CD4-positive, alpha-beta T cell (primary cell): ENCODE measurements at regions not wholly inside any gene's neighbourhood (a gene's known extent, or its start where the extent isn't known, plus 50 kb on each side); places are given as distances from the start of the nearest gene placed in this dataset.

ENCODE experiments used
- ATAC-seq: fragments of 200-7000 bp; cut with Tn5 transposase; one replicate; pipeline ENCODE4 v1.10.0; 2022; ENCODE audit warnings: mild to moderate bottlenecking; ENCODE audit not compliant: poor library complexity
- CTCF ChIA-PET: fragments of 350-600 bp; sonication (Branson Sonifier 250); formaldehyde crosslinking; loops from one replicate; lab custom pipeline; 2021; ENCODE audit warnings: antibody characterized with exemption, inconsistent platforms; lab: Charles Lee
- POLR2A ChIA-PET: fragments of 350-600 bp; sonication (Branson Sonifier 250); formaldehyde crosslinking; loops from one replicate; lab custom pipeline; 2021; ENCODE audit warnings: antibody characterized with exemption, inconsistent platforms; lab: Charles Lee
- DNase-seq, 14 experiments: peaks; one replicate each; pipeline ENCODE4 v3.0.0-alpha.2; 2013 to 2020; ENCODE audit warnings: mixed read lengths in 2 of 14
- H3K27ac ChIP-seq, 2 donors: one replicate each; pipeline versions ENCODE4 v1.5.1 to v1.7.0; 2013; ENCODE audit warnings: low read length in 2 of 2, low read depth in 1 of 2, mild to moderate bottlenecking in 1 of 2
- H3K27me3 ChIP-seq, 2 experiments: 1 replicate in 1 of 2; 2 replicates in 1 of 2; pipeline versions ENCODE4 v1.6.1 to v1.7.0; 2013; ENCODE audit warnings: low read length in 2 of 2, control low read depth in 1 of 2, mild to moderate bottlenecking in 1 of 2, moderate library complexity in 1 of 2; ENCODE audit not compliant: insufficient read depth in 2 of 2, control insufficient read depth in 1 of 2
- H3K36me3 ChIP-seq: one replicate; pipeline ENCODE4 v1.6.1; 2013; ENCODE audit warnings: low read length, control low read depth; ENCODE audit not compliant: insufficient read depth
- H3K4me1 ChIP-seq: one replicate; pipeline ENCODE4 v1.6.1; 2013; ENCODE audit warnings: low read length, control low read depth; ENCODE audit not compliant: insufficient read depth
- H3K4me3 ChIP-seq: one replicate; pipeline ENCODE4 v1.5.1; 2013; ENCODE audit warnings: mild to moderate bottlenecking, low read length, moderate library complexity
- H3K9me3 ChIP-seq, 2 experiments: 1 replicate in 1 of 2; 2 replicates in 1 of 2; pipeline versions ENCODE4 v1.6.1 to v1.7.0; 2013; ENCODE audit warnings: low read length in 2 of 2, mild to moderate bottlenecking in 2 of 2, control low read depth in 1 of 2, moderate library complexity in 1 of 2; ENCODE audit not compliant: control insufficient read depth in 1 of 2, insufficient read depth in 1 of 2
- H3K27ac Mint-ChIP-seq: one replicate; pipeline ENCODE4 v1.8.0; 2020; ENCODE audit warnings: mixed read lengths
- H3K27me3 Mint-ChIP-seq: one replicate; pipeline ENCODE4 v1.8.0; 2021; ENCODE audit warnings: mixed read lengths
- H3K36me3 Mint-ChIP-seq: one replicate; pipeline ENCODE4 v1.8.0; 2021; ENCODE audit warnings: low read depth, mixed read lengths
- H3K4me1 Mint-ChIP-seq: one replicate; pipeline ENCODE4 v1.8.0; 2021; ENCODE audit warnings: low read depth, mixed read lengths
- H3K4me3 Mint-ChIP-seq: one replicate; pipeline ENCODE4 v1.8.0; 2020; ENCODE audit warnings: mild to moderate bottlenecking, mixed read lengths
- H3K9me3 Mint-ChIP-seq: one replicate; pipeline ENCODE4 v1.8.0; 2020; ENCODE audit warnings: mixed read lengths
- CTCF ChIP-seq: fragments of 200-600 bp; IDR thresholded peaks from one replicate; pipeline ENCODE4 v1.8.0; 2022; ENCODE audit warnings: antibody characterized with exemption, mild to moderate bottlenecking
- intact Hi-C, 2 experiments: fragments of 100-400 bp; cut with DNase I in 1 of 2; cut with micrococcal nuclease in 1 of 2; formaldehyde crosslinking; loops; one replicate each; pipeline versions ENCODE4 v1.15.1 to v1.9.0; 2023 to 2025; cut with DNase I, micrococcal nuclease

- intact Hi-C loops = no loop called here
- no peak overlapping the region for H3K27ac Mint-ChIP-seq
- Histone ChIP-seq H3K4me3 (no peak overlapping the region), H3K4me1 (no peaks in the 10 kb centered on the region), H3K36me3 (no peaks in the 10 kb centered on the region), H3K27me3 (no peaks in the 10 kb centered on the region), H3K9me3 (no peaks in the 10 kb centered on the region), H3K27ac (no peak overlapping the region)
- H3K27me3 Mint-ChIP-seq = no peaks in the 10 kb centered on the region
- H3K4me1 Mint-ChIP-seq = no peaks in the 10 kb centered on the region
- no peak overlapping the region for H3K4me3 Mint-ChIP-seq
- ATAC-seq (no peak), DNase-seq (no peak)
- no peaks in the 10 kb centered on the region for H3K9me3 Mint-ChIP-seq
- ChIA-PET CTCF (no interaction called here), POLR2A (no interaction called here)
- no peaks in the 10 kb centered on the region for H3K36me3 Mint-ChIP-seq
- TF ChIP-seq CTCF = no peak
These were observed 58.4 kb downstream of the RTL6 start for GRCh38 chr22:44439356-44440223.

GRCh38 chr22:44438481-44439131 lies 59.4 kb downstream of the RTL6 start:
- Histone ChIP-seq H3K27ac (no peak overlapping the region), H3K9me3 (no peaks in the 10 kb centered on the region), H3K4me1 (no peaks in the 10 kb centered on the region), H3K36me3 (no peaks in the 10 kb centered on the region), H3K27me3 (no peaks in the 10 kb centered on the region), H3K4me3 (no peak overlapping the region)
- intact Hi-C loops = no loop called here
- no peak for TF ChIP-seq CTCF
- H3K4me3 Mint-ChIP-seq = no peak overlapping the region
- H3K27ac Mint-ChIP-seq = no peak overlapping the region
- H3K4me1 Mint-ChIP-seq = no peaks in the 10 kb centered on the region
- no peaks in the 10 kb centered on the region for H3K36me3 Mint-ChIP-seq
- DNase-seq (peak in 1 of 14 experiments; percentile 20), ATAC-seq (no peak)
- H3K9me3 Mint-ChIP-seq = no peaks in the 10 kb centered on the region
- H3K27me3 Mint-ChIP-seq = no peaks in the 10 kb centered on the region
- POLR2A ChIA-PET = no interaction called here
- CTCF ChIA-PET = no interaction called here

- no peak for TF ChIP-seq CTCF
- H3K4me1 Mint-ChIP-seq = no peaks in the 10 kb centered on the region
- DNase-seq (no peak), ATAC-seq (no peak)
- intact Hi-C loops = no loop called here
- POLR2A ChIA-PET = no interaction called here
- H3K9me3 Mint-ChIP-seq = no peaks in the 10 kb centered on the region
- no peak overlapping the region for H3K27ac Mint-ChIP-seq
- H3K27me3 ChIP-seq = no peaks in the 10 kb centered on the region
- H3K4me3 Mint-ChIP-seq = no peak overlapping the region
- H3K27ac ChIP-seq = no peak overlapping the region
- H3K27me3 Mint-ChIP-seq = no peaks in the 10 kb centered on the region
- H3K36me3 ChIP-seq = no peaks in the 10 kb centered on the region
- no peak overlapping the region for H3K4me3 ChIP-seq
- H3K4me1 ChIP-seq = no peaks in the 10 kb centered on the region
- H3K9me3 ChIP-seq = no peaks in the 10 kb centered on the region
- no peaks in the 10 kb centered on the region for H3K36me3 Mint-ChIP-seq
- CTCF ChIA-PET = no interaction called here
These were observed 60.0 kb downstream of the RTL6 start for GRCh38 chr22:44438056-44438455.
